HG03066 (cell line): ENCODE measurements at regions not wholly inside any gene's neighbourhood (a gene's known extent, or its start where the extent isn't known, plus 50 kb on each side); places are given as distances from the start of the nearest gene placed in this dataset.

Experiments used
- ATAC-seq: cut with Tn5 transposase; IDR thresholded peaks from one replicate; pipeline ENCODE4 v1.9.1; 2021; ENCODE audit warnings: low read depth; ENCODE audit not compliant: unreplicated experiment

DNA sequence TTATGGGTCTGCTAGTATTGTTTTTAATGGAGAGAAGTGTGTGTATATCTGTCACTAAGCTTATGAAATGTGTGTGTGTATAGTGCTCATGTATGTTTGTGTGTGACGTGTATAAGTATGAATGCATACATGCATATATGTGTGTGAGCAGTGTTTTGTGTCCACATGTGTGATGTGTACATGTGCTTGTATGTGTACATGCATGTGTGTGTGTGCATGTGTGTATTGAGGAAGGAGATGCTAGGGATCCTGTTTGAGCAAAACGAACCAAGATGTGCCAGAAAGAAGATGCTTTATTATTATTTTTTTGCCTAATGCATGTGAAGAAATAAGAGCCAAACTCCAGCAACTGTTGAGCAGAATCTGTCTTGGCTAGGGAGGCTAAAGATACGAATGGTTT is 301.3 kb upstream of the SKOR2 start:
- ATAC-seq = no peak

- ATAC-seq = no peak
These were observed 299.2 kb upstream of the SKOR2 start for GRCh38 chr18:47550611-47551010.

- no peak for ATAC-seq
These were observed 297.6 kb upstream of the SKOR2 start for GRCh38 chr18:47549021-47549540.

DNA sequence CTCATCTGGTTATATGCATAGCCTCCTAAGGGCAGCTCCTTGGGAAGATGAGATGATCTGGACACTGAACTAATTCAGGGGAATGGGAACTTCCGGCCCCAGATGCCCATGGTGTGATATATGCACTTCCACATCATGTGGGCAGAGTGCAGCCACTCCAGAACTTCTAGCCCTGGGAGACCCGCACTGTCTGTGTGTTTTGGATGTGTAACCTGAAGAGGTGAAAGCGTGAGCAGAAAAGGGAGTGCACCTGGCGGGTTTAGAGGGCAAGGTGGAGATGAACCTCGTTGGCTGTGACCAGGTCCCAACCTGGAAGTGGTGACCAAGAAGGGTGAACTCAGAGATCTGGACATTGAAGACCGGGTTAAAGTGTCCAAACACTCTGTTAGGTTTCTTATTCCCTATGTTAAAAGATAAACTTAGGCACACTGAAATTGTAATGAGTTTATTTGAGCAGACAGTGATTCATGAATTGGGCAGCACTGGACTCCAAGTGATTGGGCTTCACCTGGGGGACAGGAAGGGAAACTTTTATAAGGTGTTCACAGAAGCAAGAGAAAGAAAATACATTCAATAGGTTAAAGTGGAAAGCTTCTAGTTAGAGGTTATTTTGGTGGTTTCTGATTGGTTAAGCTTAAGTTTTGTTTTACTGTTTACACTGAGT is 296.2 kb upstream of the SKOR2 start:
- no peak for ATAC-seq

DNA sequence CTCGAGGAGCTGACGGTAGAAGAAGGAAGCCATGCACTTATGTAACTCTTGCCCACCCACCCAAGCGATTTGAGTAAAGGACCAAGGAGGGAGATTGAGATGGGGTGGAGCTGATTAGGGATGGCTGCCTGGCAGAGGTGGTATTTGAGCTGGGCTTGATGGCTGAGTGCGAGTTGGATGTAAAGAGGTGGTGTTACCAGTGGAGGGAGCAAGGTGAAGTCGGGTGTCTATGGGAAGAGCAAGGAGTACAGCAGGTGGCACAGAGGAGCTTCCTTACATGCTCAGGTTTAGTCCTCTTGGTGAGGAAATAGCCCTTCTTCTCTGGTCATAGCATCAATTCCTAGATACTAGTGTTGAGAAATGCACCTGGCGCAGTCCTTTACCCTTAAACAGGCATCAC is 294.2 kb upstream of the SKOR2 start:
- no peak for ATAC-seq

DNA sequence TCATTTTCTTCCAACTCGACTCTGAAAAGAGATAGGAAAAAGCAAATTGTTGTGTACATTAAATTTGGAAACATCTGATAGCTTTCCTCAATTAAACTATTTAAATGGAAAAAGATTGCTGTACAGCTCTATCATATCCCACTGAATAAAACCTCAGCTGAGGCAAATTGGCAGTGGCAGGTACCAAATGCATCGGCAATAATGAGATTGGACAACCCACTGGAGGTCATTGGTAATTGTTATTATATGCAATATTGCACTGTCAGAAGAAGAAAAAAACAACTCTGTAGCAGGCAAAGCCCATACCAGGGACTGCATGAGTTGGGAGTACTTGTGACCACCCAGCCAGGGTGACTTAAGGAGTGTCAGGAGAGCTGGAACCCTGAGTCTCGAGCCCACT is 291.6 kb upstream of the SKOR2 start:
- ATAC-seq = no peak

DNA sequence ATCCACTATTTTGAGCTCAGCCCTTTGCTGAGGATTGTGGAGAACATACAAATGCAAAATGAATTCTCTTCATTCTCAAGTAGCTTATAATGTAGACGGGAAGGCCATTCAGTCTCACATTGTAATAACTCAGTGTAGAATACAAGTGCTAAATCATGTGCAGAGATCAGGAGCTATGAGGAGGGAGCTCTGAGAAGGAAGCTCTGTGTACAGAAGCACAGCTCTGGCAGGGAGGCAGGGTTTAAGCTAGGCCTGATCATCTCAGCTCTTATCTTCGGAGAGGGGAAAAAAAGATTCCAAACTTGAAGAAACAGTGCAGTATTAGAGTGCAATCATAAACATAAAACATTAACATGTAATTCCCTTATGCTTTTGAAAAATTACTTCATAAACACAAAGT is 291.1 kb upstream of the SKOR2 start:
- ATAC-seq = no peak

GRCh38 chr18:47531717-47532116 is 280.3 kb upstream of the SKOR2 start:
- ATAC-seq = no peak

- no peak for ATAC-seq
These were observed 279.2 kb upstream of the SKOR2 start for GRCh38 chr18:47530695-47531094.

GRCh38 chr18:47528343-47528742 is 276.9 kb upstream of the SKOR2 start:
- ATAC-seq = no peak

DNA sequence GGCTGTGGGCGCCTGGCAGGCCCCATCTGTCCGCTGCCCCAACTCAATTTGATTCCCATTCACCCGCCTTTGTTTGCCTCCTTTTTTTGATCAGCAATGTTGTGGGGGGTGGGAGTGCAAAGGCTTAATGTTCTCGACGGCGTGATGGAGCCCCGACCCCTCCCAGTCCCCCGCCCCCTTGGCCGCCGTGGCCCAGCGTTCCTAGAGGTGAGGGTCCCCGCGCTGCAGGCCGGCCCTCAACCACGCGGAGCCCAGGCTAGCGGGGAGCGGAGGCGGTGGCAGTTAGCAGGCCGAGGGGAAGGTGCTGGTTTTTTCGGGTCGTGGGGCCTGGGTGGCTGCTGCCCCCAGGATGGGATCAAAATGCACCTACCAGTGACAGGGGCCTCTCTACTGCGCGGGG is 274.7 kb upstream of the SKOR2 start:
- no peak for ATAC-seq

DNA sequence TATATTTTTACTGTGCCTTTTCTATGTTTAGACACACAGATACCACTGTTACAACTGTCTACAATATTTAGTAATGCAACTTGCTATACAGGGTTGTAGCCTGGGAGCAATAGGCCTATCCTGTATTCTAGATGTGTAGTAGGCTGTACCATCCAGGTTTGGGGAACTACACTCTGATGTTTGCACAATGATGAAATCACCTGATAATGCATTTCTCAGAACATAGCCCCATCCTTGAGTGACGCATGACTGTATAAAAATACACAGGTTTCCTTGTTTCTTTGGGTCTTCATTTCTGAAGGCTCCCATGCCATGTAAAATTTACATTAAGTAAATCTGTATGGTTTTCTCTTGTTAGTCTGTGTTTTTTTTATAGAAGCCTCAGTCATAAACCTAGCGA is 270.9 kb upstream of the SKOR2 start:
- ATAC-seq = no peak

- ATAC-seq = no peak
These were observed 268.8 kb upstream of the SKOR2 start for GRCh38 chr18:47520263-47520662.

- no peak for ATAC-seq
These were observed 268.2 kb upstream of the SKOR2 start for GRCh38 chr18:47519706-47520105.

DNA sequence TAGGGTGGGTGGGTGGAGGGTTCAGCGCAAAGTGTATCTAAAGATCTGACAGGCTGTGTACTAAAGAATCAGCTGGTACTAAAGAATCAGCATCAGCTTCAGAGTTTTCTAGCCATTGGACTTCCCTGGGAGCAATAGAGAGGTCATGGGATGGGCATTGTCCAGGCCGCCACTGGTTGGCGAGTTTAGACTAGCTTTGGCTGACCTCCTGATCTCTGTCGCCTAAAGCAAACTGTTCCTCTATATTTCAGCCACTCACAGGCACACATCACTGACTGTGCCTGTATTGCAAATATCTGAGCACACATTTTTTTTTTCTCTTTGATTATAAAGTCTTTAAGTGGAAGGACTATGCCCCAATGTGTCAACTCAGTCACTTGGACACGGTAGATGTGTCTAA is 267.8 kb upstream of the SKOR2 start:
- ATAC-seq = no peak

- ATAC-seq = no peak
These were observed 262.2 kb upstream of the SKOR2 start for GRCh38 chr18:47513614-47514013.

GRCh38 chr18:47512726-47513435 is 261.4 kb upstream of the SKOR2 start:
- no peak for ATAC-seq

GRCh38 chr18:47512056-47512455 is 260.6 kb upstream of the SKOR2 start:
- ATAC-seq = no peak

GRCh38 chr18:47510831-47511230 is 259.4 kb upstream of the SKOR2 start:
- no peak for ATAC-seq

GRCh38 chr18:47507651-47508050 is 256.2 kb upstream of the SKOR2 start:
- no peak for ATAC-seq

DNA sequence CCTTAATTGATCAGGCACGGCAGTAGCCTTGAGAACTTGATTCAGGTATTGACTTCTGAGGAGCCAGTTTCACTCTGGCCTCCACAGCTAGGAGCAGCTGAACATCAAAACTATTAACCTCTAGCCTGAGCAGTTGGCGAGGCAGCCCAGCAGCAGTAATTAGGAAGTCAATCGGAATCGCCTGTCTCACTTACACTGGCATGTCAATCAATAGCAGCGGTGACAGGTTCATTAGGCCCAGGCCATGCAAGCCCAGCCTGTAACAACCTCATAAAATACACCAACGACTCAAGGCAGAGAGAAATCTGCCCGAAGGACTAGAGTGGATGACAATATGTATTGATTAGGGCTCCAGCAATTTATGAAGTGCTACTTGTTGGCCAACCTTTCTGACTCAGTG is 255.4 kb upstream of the SKOR2 start:
- no peak for ATAC-seq

GRCh38 chr18:47501946-47502345 is 250.5 kb upstream of the SKOR2 start:
- ATAC-seq = no peak
